ENCODE measurements at regions not wholly inside any gene's neighbourhood (a gene's known extent, or its start where the extent isn't known, plus 50 kb on each side); places are given as distances from the start of the nearest gene placed in this dataset.

DNA sequence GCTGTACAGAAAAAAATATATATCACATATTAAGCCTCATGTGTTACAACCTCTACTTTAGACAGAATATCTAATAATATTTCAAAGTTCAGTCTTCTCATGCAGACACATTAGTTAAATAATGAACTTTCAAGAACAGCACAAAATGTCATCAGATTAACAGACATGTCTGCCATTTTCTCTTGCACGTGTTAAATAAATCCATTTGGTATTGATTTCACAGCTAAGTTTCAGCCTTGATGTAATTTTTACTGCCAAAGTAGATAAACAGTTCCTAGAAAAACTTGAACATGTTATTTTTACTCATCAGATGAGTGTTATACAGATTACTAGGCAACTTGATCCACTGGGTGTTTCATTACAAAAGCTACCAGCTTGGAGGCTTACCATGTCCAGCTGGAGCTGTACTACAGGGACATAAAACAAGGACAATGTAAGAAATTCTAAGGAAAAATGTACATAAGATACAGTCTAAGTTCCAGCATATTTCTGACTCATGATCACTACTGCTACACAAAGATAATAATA, 290.7 kb upstream of the DDX18 start:
- BruUV-seq (replicated peaks), result no TSS peak
- Mint-ChIP-seq H3K9me3 (ENCODE audit: low read depth, unreplicated experiment) (no peaks in the 10 kb centered on the region), H3K27me3 (ENCODE audit: unreplicated experiment) (no peaks in the 10 kb centered on the region), H3K27ac (ENCODE audit: unreplicated experiment) (no peak overlapping the region), H3K4me1 (ENCODE audit: low read depth, unreplicated experiment) (no peaks in the 10 kb centered on the region), H3K36me3 (ENCODE audit: insufficient read depth, unreplicated experiment) (no peaks in the 10 kb centered on the region), H3K4me3 (ENCODE audit: low read depth, unreplicated experiment) (no peak overlapping the region)
- CTCF ChIA-PET, result interaction anchor here (0.5 kb wide), 1 partner anchor 75 kb away, joined by 3 read pairs; no protein-coding TSS in a partner anchor
- no peak for DNase-seq
- intact Hi-C loops (cut with micrococcal nuclease; ENCODE audit: unreplicated experiment), result loop anchor here (5.0 kb wide), 1 partner anchor 396 kb away; no protein-coding TSS in a partner anchor
- TF ChIP-seq, protein P1, sequence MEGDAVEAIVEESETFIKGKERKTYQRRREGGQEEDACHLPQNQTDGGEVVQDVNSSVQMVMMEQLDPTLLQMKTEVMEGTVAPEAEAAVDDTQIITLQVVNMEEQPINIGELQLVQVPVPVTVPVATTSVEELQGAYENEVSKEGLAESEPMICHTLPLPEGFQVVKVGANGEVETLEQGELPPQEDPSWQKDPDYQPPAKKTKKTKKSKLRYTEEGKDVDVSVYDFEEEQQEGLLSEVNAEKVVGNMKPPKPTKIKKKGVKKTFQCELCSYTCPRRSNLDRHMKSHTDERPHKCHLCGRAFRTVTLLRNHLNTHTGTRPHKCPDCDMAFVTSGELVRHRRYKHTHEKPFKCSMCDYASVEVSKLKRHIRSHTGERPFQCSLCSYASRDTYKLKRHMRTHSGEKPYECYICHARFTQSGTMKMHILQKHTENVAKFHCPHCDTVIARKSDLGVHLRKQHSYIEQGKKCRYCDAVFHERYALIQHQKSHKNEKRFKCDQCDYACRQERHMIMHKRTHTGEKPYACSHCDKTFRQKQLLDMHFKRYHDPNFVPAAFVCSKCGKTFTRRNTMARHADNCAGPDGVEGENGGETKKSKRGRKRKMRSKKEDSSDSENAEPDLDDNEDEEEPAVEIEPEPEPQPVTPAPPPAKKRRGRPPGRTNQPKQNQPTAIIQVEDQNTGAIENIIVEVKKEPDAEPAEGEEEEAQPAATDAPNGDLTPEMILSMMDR (IDR thresholded peaks at IDR 0.05; ENCODE audit: unreplicated experiment), result no peak

DNA sequence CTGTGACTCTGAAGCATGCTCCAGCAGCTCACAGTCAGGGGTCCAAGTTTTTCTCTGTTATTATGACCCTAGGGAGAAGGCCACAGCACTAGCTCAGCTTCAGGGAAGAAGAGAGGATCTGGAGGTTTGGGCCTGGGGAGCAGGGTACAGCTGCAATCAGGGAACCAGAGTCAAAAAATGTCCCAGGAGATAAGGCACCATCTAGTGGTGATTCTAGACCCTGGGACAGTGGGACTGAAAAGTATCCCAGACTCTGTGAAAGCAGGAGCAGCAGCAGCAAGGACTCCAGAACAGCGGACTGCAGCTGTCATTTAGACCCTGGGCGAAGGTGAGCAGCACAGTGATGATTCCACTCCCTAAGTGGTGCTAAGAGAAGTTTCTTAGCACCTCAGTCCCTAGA, 278.4 kb upstream of the DDX18 start:
- Mint-ChIP-seq H3K4me1 (ENCODE audit: low read depth, unreplicated experiment) (no peaks in the 10 kb centered on the region), H3K4me3 (ENCODE audit: low read depth, unreplicated experiment) (no peak overlapping the region), H3K9me3 (ENCODE audit: low read depth, unreplicated experiment) (no peaks in the 10 kb centered on the region), H3K36me3 (ENCODE audit: insufficient read depth, unreplicated experiment) (no peaks in the 10 kb centered on the region), H3K27ac (ENCODE audit: unreplicated experiment) (no peak overlapping the region), H3K27me3 (ENCODE audit: unreplicated experiment) (no peaks in the 10 kb centered on the region)
- intact Hi-C loops (cut with micrococcal nuclease; ENCODE audit: unreplicated experiment), result loop anchor here (5.0 to 10.0 kb wide), 4 partner anchors 64 to 789 kb away; no protein-coding TSS in a partner anchor
- peak; percentile 37 for DNase-seq
- BruUV-seq (replicated peaks), result no TSS peak
- TF ChIP-seq, protein P1 (IDR thresholded peaks at IDR 0.05; ENCODE audit: unreplicated experiment), result peak; percentile 63
- CTCF ChIA-PET, result interaction anchor here (0.7 to 1.5 kb wide), 2 partner anchors 14 to 20 kb away, joined by 3 to 4 read pairs; no protein-coding TSS in a partner anchor

DNA sequence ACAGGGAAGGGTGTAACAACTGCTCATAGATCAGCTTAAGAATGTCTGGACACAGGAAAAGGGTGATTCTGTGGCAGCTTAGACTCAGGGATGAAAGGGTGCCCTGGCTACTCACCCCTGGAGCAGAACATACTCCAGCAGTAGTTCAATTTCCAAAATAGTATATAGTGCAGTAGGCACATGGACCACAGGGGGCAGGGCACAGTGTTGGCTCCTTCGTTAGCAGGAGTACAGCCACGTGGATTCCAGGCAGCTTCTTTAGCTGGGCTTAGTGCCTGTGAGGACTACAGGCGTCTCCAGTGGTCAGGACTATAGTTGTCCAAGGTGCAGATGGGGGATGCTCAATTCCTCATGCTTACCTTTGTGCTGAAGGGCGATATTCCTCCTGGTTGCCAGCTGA, 277.5 kb upstream of the DDX18 start:
- no TSS peak for BruUV-seq (replicated peaks)
- TF ChIP-seq, protein P1 (IDR thresholded peaks at IDR 0.05; ENCODE audit: unreplicated experiment), result no peak
- no peak overlapping the region for H3K4me3 Mint-ChIP-seq (ENCODE audit: low read depth, unreplicated experiment)
- no peak overlapping the region for H3K27ac Mint-ChIP-seq (ENCODE audit: unreplicated experiment)
- DNase-seq, result no peak
- no peaks in the 10 kb centered on the region for H3K4me1 Mint-ChIP-seq (ENCODE audit: low read depth, unreplicated experiment)
- intact Hi-C loops (cut with micrococcal nuclease; ENCODE audit: unreplicated experiment), result loop anchor here (5.0 to 10.0 kb wide), 4 partner anchors 65 to 790 kb away; no protein-coding TSS in a partner anchor
- no peaks in the 10 kb centered on the region for H3K9me3 Mint-ChIP-seq (ENCODE audit: low read depth, unreplicated experiment)
- H3K36me3 Mint-ChIP-seq (ENCODE audit: insufficient read depth, unreplicated experiment), result no peaks in the 10 kb centered on the region
- CTCF ChIA-PET, result interaction anchor here (0.7 to 1.5 kb wide), 2 partner anchors 13 to 19 kb away, joined by 3 to 4 read pairs; no protein-coding TSS in a partner anchor
- H3K27me3 Mint-ChIP-seq (ENCODE audit: unreplicated experiment), result no peaks in the 10 kb centered on the region

DNA sequence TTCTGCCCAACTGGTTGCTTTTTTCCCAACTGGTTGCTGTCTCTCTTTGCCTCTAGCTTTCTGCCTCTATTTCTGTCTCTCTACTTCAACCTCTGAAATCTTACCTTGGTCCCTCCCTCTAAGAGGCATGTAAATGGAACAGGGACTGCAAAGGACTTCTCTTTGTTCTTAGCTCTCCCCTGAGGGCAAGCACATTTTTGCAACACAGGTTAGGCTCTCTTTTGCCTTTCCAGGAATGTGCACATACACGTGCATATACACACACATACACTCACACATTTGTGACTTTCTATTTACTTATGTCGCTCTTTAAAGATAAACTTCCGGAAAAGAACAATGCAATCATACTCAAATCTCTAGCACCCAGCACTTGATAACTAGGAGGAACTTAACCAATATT, 262.6 kb upstream of the DDX18 start:
- intact Hi-C loops (cut with micrococcal nuclease; ENCODE audit: unreplicated experiment), result no loop called here
- Mint-ChIP-seq H3K4me1 (ENCODE audit: low read depth, unreplicated experiment) (peaks cover 45% of the 10 kb centered on the region), H3K27me3 (ENCODE audit: unreplicated experiment) (no peaks in the 10 kb centered on the region), H3K4me3 (ENCODE audit: low read depth, unreplicated experiment) (peak overlapping the region; percentile 4), H3K27ac (ENCODE audit: unreplicated experiment) (peak overlapping the region; percentile 57), H3K9me3 (ENCODE audit: low read depth, unreplicated experiment) (peaks cover 3% of the 10 kb centered on the region), H3K36me3 (ENCODE audit: insufficient read depth, unreplicated experiment) (no peaks in the 10 kb centered on the region)
- CTCF ChIA-PET, result no interaction called here
- TF ChIP-seq, protein P1 (IDR thresholded peaks at IDR 0.05; ENCODE audit: unreplicated experiment), result no peak
- BruUV-seq (replicated peaks), result no TSS peak
- DNase-seq, result peak; percentile 34

All from Calu3 (cell line).